HuH-7.5 (cell line): ENCODE measurements at regions not wholly inside any gene's neighbourhood (a gene's known extent, or its start where the extent isn't known, plus 50 kb on each side); places are given as distances from the start of the nearest gene placed in this dataset.

Experiments
- DNase-seq: peaks from one replicate; pipeline ENCODE4 v3.0.0; 2011; ENCODE audit warnings: low spot score

DNA sequence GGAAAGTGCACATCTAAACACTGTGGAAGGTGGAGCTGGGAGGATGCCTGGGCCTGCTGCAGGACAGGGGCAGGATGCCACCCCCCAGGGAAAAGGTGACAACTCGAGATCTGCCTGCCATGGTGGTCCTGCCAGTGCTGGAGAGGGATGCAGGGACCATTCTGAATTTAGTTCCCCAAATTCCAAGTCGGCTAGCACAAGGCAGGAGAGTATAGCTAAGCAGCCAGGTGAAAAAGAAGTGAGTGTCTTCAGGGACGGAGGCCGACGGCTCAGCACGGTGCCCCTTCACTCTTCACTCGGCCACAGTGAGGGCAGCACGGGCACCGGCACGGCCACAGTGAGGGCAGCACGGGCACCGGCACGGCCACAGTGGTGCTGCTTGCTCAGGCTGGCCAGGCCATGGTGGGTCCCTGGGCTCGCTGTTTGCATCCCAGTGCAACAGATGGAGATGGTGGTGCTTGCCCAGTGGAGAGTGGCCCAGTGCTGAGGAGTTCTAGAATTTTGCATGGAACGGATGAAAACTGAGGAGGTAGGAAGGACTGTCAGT lies 161.3 kb upstream of the SHH start:
- no peak for DNase-seq

DNA sequence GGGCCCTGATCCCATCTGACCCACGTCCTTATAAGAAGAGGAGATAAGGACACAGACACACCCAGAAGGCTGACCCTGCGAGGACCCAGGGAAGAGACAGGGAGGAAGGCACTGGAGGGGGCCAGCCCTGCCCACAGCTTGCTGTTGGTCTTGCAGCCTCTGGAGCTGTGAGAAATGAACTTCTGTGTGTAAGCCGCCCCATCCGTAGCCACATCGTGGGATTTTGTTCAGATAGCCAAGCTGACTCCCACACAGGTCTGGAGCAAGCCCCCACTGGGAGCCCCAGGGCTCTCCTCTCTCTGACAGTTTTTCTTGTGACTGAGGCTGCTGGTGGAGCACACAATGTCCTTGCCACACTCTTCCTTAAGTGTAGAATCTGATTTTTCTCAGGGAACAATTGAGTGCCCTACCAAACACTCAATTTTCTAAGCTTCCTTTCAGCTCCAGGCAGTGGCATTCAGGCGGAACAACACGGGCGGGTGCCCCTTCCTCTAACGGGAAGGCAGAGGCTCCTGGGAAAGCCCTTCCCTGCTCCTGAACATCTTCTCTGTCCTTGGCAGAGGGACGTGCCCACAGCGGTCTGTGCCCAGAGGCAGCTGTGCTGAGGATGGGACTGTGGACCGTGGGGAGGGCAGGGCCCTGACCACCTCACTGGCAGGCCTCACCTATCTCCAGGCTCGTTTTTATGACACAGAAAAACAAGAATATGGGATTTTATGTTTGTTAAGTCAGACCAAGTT lies 160.6 kb upstream of the SHH start:
- DNase-seq = no peak

DNA sequence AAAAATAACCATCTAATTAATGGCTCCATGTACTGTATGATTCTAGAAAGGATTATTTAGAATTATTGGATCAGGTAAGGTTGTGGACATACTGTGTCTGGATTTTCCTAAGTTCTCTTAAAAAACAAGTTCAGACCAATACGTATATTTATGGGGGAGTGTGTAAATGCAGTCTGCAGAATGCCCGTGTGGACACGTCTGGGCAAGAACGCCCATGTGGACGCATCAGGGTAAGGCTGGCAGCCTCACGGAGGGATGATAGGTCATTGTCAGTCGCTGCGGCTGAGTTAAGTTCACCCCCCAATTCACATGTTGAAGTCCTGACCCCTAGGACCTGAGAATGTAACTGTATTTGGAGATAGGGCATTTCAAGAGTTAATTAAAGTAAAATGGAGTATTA lies 160.0 kb upstream of the SHH start:
- no peak for DNase-seq

DNA sequence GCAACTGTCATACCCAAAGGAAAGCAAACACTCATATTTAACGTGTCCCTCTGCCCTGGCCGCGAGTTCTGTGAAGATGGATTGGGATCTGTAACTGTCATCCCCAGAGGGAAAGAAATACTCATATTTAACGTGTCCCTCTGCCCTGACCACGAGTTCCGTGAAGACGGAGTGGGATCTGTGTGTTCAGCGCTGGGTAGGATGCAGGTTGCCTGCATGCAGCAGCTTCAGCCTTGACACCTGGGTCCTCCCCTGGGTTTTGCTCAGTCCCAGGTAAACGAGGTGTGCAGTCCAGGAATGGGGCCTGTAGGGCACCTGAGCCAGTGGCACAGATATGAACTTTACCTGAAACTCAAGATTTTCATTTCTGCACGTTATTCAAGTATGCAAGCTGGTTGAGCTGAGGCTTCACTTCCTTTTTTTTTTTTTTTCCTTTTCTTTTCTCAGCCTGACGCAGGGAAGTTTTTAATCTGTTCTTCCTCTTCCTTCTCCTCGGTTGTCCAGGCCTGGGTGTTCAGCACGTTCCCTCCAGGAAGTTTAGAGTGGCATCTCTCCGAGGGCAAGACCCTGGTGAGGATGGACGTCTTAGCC lies 159.0 kb upstream of the SHH start:
- no peak for DNase-seq

DNA sequence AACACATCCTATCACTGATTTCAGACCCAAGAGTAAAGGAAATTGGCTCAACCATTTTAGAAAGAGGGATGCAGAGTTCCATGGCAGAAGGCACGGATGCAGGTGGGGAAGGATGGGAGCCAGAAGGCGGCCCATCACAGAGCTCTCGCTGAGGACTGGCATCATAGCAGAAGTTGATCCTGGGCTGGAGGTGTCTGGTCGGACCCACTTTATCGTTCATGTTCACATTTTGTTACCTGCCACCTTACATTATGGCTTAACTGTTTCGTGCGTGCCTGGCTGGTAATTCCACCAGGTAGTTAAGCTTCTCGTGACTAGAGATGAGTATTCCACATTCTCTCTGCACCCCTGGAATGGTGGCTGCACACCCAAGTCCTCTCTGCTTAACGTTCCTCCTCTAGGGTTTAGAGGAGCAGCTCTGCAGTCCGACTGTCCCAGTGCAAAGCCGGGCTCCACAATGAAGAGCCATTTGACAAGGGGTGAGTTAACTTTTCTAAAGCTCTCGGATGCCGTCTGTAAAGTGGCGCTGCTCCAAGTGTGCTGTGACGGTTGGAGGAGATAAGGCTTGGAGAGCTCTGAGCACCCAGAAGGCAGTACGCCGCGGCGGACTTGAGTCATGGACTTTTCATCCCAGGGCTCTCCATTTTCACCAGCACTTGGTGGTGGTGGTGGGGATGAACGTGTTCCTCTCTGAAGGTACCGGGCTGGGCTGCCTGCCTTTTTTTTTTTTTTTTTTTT lies 157.1 kb upstream of the SHH start:
- no peak for DNase-seq

DNA sequence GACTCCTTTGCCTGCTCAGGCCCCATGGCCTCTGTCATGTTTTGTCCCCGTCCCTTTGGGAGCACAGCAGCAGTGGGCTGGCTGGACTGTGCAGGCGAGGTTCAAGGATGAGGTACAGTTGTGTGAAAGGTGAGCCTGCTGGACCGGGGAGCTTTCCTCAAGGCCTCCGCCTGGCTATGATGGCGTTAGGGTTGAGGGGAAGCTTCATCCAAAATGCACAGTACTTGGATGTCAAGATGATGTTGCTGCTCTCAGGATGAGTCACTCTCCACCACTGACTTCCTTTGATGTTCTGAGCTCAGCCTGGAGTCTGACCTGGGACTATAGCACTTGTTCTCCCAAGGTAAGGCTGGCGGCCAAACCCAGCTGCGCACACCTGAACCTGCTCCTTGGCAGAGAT lies 152.7 kb upstream of the SHH start:
- DNase-seq = no peak

DNA sequence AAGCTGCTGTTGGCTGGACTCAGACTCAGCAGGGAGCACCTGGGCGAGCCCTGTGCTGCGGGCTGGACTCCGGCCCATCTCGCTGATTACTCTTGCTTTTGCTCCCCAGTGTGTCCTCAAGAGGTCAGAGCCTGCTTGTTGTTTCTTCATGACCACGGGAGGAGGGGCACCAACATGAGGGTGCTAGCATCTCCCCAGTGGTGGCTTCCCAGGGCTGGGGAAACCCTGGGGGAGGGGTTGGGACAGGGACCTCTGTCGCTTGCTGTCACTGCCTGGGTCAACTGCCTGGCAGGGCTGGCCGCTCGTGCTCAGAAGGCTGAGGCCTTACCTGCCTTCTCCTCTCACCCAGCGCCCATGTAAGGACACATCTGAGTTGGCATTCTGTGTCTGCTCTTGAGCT lies 152.3 kb upstream of the SHH start:
- DNase-seq = no peak

DNA sequence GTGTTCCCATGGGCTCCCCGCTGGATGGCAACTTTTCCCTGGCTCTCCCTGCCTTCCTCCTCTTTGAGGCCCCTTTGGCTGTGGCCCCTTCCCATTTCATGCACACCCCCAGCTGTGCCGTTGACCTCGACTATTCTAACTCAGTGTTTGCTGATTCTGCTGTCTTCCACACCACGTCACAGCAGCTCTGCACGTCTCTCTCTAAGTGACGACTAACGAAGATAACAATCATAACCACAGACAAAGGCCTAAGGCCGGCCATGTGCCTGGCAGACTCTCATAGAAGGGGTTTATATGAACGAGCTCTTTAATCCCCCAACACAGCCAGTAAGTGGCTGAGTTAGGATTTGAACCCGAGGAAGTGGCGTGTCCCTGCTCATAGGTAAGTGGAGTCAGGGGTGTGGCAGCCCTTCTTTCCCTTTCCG lies 151.5 kb upstream of the SHH start:
- no peak for DNase-seq

DNA sequence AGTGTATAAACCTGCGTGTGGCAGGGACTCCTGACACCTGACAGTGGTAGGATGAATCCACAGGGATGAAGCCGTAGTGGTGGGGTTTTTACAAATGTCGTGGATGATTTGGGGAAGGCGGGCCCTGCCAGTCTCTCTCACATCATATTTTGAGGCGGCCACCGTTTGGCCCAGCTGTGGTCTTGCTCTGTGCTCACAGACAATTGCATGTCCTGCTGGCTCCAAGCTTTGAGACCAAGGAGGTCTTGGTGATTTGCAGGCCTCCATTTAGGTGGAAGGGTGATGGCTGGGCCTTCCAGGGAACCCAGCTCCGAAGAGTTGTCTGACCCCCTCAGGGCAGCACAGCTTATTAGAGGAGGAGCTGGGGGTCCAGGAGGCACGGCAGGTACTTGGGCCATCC lies 151.1 kb upstream of the SHH start:
- no peak for DNase-seq

DNA sequence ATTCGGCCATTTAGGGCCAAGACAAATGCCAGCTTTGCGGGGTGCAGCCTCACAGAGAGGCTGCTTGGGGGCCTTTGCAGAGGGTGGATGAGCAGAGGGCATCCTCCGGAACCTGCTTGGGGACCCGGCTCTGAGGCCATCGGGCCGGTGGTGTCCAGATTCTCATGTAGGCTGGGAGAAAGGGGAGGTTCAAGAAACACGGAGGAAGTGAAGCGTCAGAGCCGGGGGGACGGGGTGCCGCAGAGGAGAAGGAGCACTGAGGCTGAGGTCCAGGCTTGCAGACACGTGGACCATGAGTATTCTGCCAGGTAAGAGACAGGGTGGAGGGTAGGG lies 150.7 kb upstream of the SHH start:
- DNase-seq = no peak

DNA sequence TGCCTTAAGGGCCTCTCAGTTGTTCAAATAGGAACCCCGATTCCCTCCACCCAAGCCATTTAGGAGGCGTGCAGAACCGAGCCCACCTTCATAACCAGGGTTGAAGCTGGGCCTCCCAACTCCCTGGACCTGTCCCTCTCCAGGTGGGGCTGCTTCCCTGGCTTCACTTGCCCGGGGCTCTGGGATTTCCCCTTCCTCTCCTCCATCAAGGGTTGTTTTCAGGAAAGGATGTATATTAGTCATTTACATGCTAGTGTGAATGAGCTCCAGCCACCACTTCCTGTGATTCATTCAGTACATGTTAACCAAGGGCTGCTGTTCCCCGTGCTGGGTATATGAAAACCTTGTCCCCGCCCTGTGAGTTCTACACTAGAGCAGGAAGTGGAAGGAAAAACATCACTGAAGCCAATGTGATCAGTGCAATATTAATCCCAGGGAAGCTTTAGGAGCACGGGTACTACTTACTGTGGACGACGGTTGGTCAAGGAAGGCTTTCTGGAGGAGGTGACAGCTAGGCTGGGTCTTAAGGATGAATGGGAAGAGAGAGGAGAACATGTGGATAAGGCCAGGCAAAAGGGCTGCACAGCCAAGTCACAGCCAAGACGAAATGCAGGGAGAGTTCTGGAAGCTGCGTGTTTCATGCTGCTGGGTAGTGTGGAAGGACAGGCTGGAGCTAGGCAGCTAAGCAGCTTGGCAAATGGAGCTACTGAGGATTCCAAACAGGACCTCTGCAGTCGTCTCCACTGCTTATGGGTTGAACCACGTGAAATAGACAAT lies 150.1 kb upstream of the SHH start:
- DNase-seq = no peak

DNA sequence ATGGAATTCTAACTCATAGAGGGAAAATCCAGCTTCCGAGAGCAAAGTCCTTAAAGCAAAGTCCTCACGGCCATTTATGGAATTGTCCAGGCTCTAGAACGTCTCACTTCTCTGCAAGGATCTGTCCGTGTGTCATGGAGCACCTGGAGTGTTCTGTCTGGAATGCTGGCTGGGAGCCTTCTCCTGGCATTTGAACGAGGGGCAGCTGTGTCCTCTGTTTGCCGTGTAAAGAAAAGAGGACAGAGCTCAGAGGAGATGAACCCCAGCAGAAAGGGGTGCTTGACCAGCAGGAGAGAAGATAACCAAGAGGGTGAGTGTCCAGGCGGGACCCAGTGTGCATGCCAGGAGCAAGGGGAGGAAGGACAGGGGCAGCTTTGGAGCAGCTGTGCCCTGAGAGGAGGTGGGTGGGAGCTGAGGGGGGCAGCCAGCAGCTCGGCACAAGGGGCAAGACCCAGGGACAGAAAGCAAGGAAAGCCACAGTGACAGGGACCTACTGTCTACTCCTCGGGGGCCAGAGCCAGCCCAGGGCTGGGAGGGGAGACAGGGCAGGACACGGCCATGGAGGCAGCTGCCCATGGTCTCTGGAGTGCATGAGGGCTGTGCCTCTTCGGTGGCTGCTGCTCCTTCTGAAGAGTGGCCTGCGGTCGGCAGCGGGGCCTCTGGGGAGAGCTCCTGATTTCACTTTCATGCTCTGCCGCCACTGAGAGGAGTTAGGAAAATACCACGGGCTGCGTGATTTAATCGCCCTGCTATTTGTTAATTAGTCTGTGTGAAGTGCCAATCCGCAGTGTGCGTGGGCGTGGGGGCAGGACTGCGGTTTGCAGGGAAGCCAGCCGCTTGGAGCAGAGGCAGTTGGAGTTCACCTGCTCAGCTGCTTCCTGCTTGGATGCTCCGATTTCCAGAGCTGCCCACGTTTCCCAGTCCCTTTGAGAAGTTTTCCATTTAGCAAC lies 149.3 kb upstream of the SHH start:
- no peak for DNase-seq

DNA sequence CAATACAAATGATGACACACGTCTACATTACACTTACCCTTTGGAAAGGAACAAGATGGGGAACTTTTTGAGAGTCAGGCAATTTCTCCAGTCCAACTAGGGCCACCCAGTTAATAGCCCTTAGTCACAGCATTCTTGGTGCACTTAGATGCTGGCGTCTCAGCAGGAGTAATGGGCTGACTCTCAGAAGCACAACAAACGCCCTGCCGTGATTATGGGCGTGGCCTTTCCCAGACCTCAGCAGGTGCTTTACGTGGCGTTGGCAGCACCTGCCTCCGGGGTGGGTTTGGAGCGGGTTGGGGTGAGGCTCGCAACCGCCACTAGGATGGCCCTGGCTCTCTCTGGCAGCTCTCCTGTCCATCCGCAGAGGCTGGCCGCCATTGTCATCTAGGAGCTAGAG lies 147.6 kb upstream of the SHH start:
- no peak for DNase-seq

DNA sequence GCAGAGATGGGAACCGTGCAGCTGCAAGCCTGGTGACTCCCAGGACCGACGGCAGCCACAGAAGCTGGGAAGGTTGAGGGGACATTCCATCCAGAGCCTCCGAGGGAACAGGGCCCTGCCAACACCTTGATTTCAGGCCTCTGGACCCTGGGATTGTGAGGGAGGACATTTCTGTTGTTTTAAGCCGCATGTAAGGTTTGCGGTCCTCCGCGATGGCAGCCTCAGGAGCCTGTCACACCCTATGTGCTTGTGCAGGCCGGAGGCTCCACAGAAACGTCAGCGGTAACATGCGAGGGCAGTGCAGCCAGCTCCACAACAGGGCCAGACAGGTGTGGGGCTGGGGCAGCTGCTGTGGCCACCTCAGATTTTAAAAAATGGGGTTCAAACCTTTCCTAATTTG lies 144.7 kb upstream of the SHH start:
- no peak for DNase-seq

DNA sequence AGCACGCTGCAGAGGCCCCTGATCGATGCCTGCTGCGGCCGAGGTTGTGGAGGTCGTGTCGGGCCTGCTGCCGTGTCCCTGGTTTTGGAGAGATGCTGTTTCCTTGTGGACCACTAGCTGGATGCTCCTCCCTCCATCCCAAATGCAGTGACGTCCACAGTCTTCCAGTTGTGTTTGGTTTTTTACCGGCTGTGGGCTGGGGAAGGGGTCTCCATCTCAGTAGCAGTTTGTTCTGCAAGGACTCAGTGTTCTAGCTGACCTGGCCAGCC lies 143.0 kb upstream of the SHH start:
- no peak for DNase-seq

DNA sequence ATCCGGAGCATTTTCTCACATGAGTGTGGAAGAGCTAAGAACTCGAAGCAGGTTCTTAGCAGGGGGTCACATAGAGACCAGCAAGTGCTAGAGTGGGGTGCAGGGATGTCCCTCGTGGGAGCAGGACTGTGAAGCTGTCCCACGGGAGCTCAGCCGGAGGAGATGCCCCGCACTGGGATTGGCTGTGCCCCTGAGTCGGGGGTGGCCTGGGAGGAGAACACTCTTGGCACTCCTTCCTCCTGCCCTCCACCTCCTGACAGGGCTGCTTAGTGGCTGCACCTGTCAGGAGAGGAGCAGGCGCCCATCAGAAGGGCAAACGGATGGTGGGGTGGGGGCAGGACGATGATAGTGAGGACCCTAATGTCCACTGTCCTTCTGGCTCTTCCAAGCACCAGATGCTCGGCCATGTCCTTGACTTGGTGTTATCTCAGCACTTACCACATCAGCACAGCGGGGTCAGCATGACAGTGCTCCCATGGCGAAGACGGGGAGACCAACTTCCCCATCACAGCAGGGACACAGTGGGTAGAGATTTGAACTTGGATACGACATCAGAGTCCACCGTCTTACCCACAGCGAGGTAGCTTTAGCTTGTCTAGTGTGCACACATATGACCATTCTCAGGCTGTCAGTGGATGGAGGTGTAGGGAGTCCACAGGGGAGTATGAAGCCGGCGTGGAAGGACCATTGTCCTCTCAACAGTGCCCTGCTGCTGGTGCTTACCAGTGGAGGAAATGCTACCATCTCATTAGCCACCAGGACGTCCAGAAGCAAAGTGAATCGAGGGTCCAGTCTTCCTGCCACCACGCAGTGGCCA lies 142.5 kb upstream of the SHH start:
- DNase-seq = no peak

DNA sequence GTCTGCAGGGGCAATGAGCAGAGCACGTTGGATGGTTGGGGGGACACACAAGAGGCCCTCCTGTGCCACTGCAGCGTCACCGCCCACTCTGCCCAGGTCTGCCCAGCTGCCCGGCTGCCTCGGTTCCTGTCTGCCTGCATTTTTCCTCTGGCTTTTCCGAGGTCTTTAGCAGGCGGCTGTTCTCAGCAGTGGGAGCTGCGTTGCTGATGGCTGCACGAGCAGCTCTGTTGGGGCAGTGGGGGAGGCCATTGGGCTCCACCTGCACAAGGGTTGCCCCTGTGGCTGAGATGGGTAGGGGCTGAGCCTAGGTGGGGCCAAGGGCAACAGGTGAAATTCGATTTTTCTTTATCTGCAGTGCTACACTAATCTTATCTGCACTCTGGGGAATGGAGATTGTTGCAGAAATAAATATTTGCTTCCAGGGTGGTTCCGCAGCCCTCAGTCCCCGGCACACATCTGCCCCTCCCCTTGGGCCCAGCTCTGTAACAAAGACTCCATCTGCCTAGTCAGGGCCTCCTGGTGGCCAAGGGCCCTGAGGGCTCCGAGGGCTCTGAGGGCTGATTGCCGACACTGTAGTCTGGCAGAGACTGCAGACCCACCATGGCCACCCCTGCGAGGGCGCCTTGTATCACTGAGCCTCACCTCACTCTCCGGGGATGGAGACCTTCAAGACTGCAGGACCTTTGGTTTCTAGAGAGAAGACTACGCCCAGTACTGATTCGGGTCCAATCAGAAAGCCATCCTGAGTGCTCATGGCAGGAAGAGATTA lies 141.7 kb upstream of the SHH start:
- DNase-seq = peak; percentile 75

DNA sequence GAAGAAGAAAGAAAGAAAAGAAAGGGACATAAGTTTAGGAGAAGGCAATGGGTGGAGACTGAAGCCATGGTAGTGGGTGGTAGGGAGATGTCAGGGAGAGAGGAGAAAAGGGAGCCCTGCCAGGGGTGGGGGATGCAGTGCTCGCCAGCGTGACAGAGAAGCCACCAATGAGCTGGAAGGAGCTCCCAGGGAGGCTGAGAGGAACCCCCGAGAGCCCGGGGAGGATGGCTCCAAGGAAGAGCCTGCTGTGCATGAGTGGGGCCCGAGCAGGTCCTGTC lies 141.2 kb upstream of the SHH start:
- DNase-seq = no peak

DNA sequence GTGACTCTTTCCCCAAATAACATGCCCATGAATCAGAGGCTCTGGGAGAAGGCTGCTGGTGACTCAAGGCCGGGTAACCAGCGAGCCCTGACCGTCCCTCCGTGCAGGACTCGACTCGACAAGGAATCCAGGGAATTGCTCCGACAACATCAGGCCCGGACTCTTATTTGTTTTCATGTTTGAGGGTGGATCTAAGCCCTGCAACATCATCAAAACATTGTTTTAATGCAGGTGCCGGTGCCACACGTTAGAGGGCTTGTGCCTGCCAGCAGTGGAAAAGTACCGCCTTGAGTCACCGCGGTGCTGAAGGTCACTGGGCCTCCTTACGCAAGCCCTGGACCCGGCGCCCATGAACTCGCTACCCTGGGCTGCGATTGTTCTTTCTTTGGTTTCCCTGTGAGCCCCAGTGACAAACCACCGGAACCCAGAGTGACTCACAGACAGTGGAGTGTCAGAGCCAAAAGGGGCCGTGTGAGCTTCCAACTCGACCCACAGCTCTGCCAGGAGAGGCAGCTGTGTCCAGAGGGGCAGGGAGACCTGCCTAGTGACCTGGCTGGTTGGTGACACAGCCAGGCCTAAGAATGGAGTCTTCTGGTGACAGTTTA lies 139.4 kb upstream of the SHH start:
- peak; percentile 73 for DNase-seq
